ENCODE measurements at regions not wholly inside any gene's neighbourhood (a gene's known extent, or its start where the extent isn't known, plus 50 kb on each side); places are given as distances from the start of the nearest gene placed in this dataset.
A peak's percentile ranks its signal among the peaks of the same experiment; 100 is the strongest.

GRCh38 chr6:1519597-1519996 lies 90.1 kb upstream of the FOXC1 start:
- no peaks in the 10 kb centered on the region for H3K4me1 ChIP-seq (replicated peaks; ENCODE audit: insufficient read depth)
- no peak overlapping the region for H3K4me3 ChIP-seq
- no peaks in the 10 kb centered on the region; the same call in 1 of the 2 replicates for H3K27me3 ChIP-seq (ENCODE audit: insufficient read depth, low read depth)
- H3K9me3 ChIP-seq (ENCODE audit: insufficient read depth, low read depth): no peaks in the 10 kb centered on the region
- H3F3A ChIP-seq (ENCODE audit: insufficient read depth, low read depth): no peaks in the 10 kb centered on the region
- intact Hi-C loops (cut with micrococcal nuclease; ENCODE audit: unreplicated experiment): no loop called here
- BruUV-seq (replicated peaks): no TSS peak
- no peaks in the 10 kb centered on the region for H3K79me2 ChIP-seq (ENCODE audit: low read depth)
- no peaks in the 10 kb centered on the region for H3K9me2 ChIP-seq (ENCODE audit: insufficient read depth)
- ChIA-PET POLR2A (ENCODE audit: unreplicated experiment) (no interaction called here), CTCF (no interaction called here)
- no peak overlapping the region for H2AFZ ChIP-seq
- no peak overlapping the region for H3K4me2 ChIP-seq
- H3K27ac ChIP-seq: no peak overlapping the region
- no peaks in the 10 kb centered on the region for H4K20me1 ChIP-seq (ENCODE audit: insufficient read depth)
- TF ChIP-seq CTCF (conservative IDR thresholded peaks at IDR 0.05) (no peak), EZH2 (IDR thresholded peaks at IDR 0.05; ENCODE audit: low read depth) (no peak)
- no peaks in the 10 kb centered on the region for H3K36me3 ChIP-seq (ENCODE audit: low read depth)
- DNase-seq: no peak

- CTCF ChIA-PET: no interaction called here
These were observed 86.9 kb upstream of the FOXC1 start for GRCh38 chr6:1522779-1523178.

GRCh38 chr6:1524040-1524480 lies 85.7 kb upstream of the FOXC1 start:
- Histone ChIP-seq H3K79me2 (ENCODE audit: low read depth) (no peaks in the 10 kb centered on the region), H3K36me3 (ENCODE audit: low read depth) (no peaks in the 10 kb centered on the region), H3F3A (ENCODE audit: insufficient read depth, low read depth) (no peaks in the 10 kb centered on the region), H3K9me2 (ENCODE audit: insufficient read depth) (no peaks in the 10 kb centered on the region), H3K27ac (no peak overlapping the region), H2AFZ (0 out of 2 replicates have a peak overlapping the region, but pooled peaks have one; percentile 71), H3K27me3 (ENCODE audit: insufficient read depth, low read depth) (no peaks in the 10 kb centered on the region; the same call in 1 of the 2 replicates), H3K4me3 (peak overlapping the region; percentile 42; the same call in 1 of the 2 replicates), H3K4me2 (peak overlapping the region; percentile 59), H4K20me1 (ENCODE audit: insufficient read depth) (no peaks in the 10 kb centered on the region), H3K4me1 (replicated peaks; ENCODE audit: insufficient read depth) (no peaks in the 10 kb centered on the region), H3K9me3 (ENCODE audit: insufficient read depth, low read depth) (no peaks in the 10 kb centered on the region)
- TF ChIP-seq CTCF (conservative IDR thresholded peaks at IDR 0.05) (peak; percentile 62), EZH2 (IDR thresholded peaks at IDR 0.05; ENCODE audit: low read depth) (no peak)
- CTCF ChIA-PET: interaction anchor here (0.6 to 1.2 kb wide), 5 partner anchors 11 to 536 kb away, joined by 3 to 4 read pairs (median 3); no protein-coding TSS in a partner anchor
- intact Hi-C loops (cut with micrococcal nuclease; ENCODE audit: unreplicated experiment): no loop called here
- POLR2A ChIA-PET (ENCODE audit: unreplicated experiment): no interaction called here
- BruUV-seq (replicated peaks): no TSS peak
- peak in 1 of 2 experiments; percentile 71 for DNase-seq

More at GRCh38 chr6:1522779-1523178, 86.9 kb upstream of the FOXC1 start:
- no peaks in the 10 kb centered on the region for H3K36me3 ChIP-seq (ENCODE audit: low read depth)
- H3K4me3 ChIP-seq: no peak overlapping the region
- no peak for DNase-seq
- H3K9me3 ChIP-seq (ENCODE audit: insufficient read depth, low read depth): no peaks in the 10 kb centered on the region
- no peak overlapping the region for H3K27ac ChIP-seq
- no peaks in the 10 kb centered on the region for H3K4me1 ChIP-seq (replicated peaks; ENCODE audit: insufficient read depth)
- no TSS peak for BruUV-seq (replicated peaks)
- H2AFZ ChIP-seq: no peak overlapping the region
- TF ChIP-seq EZH2 (IDR thresholded peaks at IDR 0.05; ENCODE audit: low read depth): no peak
- no peak for TF ChIP-seq CTCF (conservative IDR thresholded peaks at IDR 0.05)
- H3K4me2 ChIP-seq: no peak overlapping the region
- no peaks in the 10 kb centered on the region for H3K9me2 ChIP-seq (ENCODE audit: insufficient read depth)
- intact Hi-C loops (cut with micrococcal nuclease; ENCODE audit: unreplicated experiment): no loop called here
- H3K79me2 ChIP-seq (ENCODE audit: low read depth): no peaks in the 10 kb centered on the region
- no peaks in the 10 kb centered on the region; the same call in 1 of the 2 replicates for H3K27me3 ChIP-seq (ENCODE audit: insufficient read depth, low read depth)
- H4K20me1 ChIP-seq (ENCODE audit: insufficient read depth): no peaks in the 10 kb centered on the region
- H3F3A ChIP-seq (ENCODE audit: insufficient read depth, low read depth): no peaks in the 10 kb centered on the region
- POLR2A ChIA-PET (ENCODE audit: unreplicated experiment): no interaction called here

All from PC-9 (cell line).